Liver (tissue), 3 donors: ENCODE measurements at regions not wholly inside any gene's neighbourhood (a gene's known extent, or its start where the extent isn't known, plus 50 kb on each side); places are given as distances from the start of the nearest gene placed in this dataset.

Source experiments
- CTCF ChIP-seq: fragments of 150-350 bp; IDR thresholded peaks from 2 replicates; pipeline ENCODE4 v1.5.1; 2017; ENCODE audit warnings: improper control_type of control experiment, low read depth, low read length; ENCODE audit not compliant: missing input control
- FOXA1 ChIP-seq: IDR thresholded peaks from 2 replicates; pipeline ENCODE4 v1.6.1; 2016; ENCODE audit warnings: antibody characterized with exemption
- JUND ChIP-seq, 2 donors: IDR thresholded peaks; 2 replicates each; pipeline ENCODE4 v1.6.1; 2016; ENCODE audit warnings: antibody characterized with exemption in 2 of 2
- MAX ChIP-seq: IDR thresholded peaks from 2 replicates; pipeline ENCODE4 v1.6.1; 2016; ENCODE audit warnings: antibody characterized with exemption
- NR2F2 ChIP-seq: IDR thresholded peaks from 2 replicates; pipeline ENCODE4 v1.6.1; 2016; ENCODE audit warnings: antibody characterized with exemption
- RAD21 ChIP-seq, 2 donors: IDR thresholded peaks; 2 replicates each; pipeline ENCODE4 v1.6.1; 2016; ENCODE audit warnings: antibody characterized with exemption in 2 of 2, mild to moderate bottlenecking in 2 of 2
- REST ChIP-seq: IDR thresholded peaks from 2 replicates; pipeline ENCODE4 v1.6.1; 2016; ENCODE audit warnings: antibody characterized with exemption, mild to moderate bottlenecking
- RXRA ChIP-seq, 2 donors: IDR thresholded peaks; 2 replicates each; pipeline ENCODE4 v1.6.1; 2017 to 2018; ENCODE audit warnings: antibody characterized with exemption in 2 of 2, mild to moderate bottlenecking in 1 of 2
- SP1 ChIP-seq: IDR thresholded peaks from 2 replicates; pipeline ENCODE4 v1.6.1; 2018; ENCODE audit warnings: antibody characterized with exemption, mild to moderate bottlenecking
- YY1 ChIP-seq: IDR thresholded peaks from 2 replicates; pipeline ENCODE4 v1.6.1; 2016; ENCODE audit warnings: antibody characterized with exemption, mild to moderate bottlenecking
- donor health status: healthy.
- donor health status: healthy.

GRCh38 chr5:74370168-74370567 lies 270.4 kb downstream of the ENC1 start:
- TF ChIP-seq JUND (IDR thresholded peaks at IDR 0.05) (no peak), CTCF (no peak), RAD21 (IDR thresholded peaks at IDR 0.05) (no peak), MAX (no peak), FOXA1 (no peak), RXRA (IDR thresholded peaks at IDR 0.05) (no peak), YY1 (no peak), SP1 (no peak), REST (no peak), NR2F2 (no peak)
